ENCODE measurements at regions not wholly inside any gene's neighbourhood (a gene's known extent, or its start where the extent isn't known, plus 50 kb on each side); places are given as distances from the start of the nearest gene placed in this dataset.
A peak's percentile ranks its signal among the peaks of the same experiment; 100 is the strongest.
"Not testable (repeated sequence)": the region's sequence is repeated elsewhere in the genome, so short reads cannot be mapped to it uniquely, and the experiment has no call there.

- not testable (repeated sequence) for DNase-seq
Observed at GRCh38 chr1:147103416-147104155, 68.7 kb downstream of the PRKAB2 start.

GRCh38 chr1:147099192-147099591 is 73.1 kb downstream of the PRKAB2 start:
- DNase-seq = no peak

GRCh38 chr1:147098338-147098973 is 73.8 kb downstream of the PRKAB2 start:
- peak in 1 of 2 experiments; percentile 14 for DNase-seq

GRCh38 chr1:147095691-147096090 is 76.6 kb downstream of the PRKAB2 start:
- DNase-seq = no peak

GRCh38 chr1:147091801-147092200 is 80.5 kb downstream of the PRKAB2 start:
- DNase-seq = no peak

GRCh38 chr1:147089457-147089856 is 82.8 kb downstream of the PRKAB2 start:
- DNase-seq = no peak

GRCh38 chr1:147086129-147086528 is 86.1 kb downstream of the PRKAB2 start:
- DNase-seq = no peak

- DNase-seq = no peak
Observed at GRCh38 chr1:147084273-147085096, 87.8 kb downstream of the PRKAB2 start.

- DNase-seq = no peak
Observed at GRCh38 chr1:147083919-147084272, 88.4 kb downstream of the PRKAB2 start.

- no peak for DNase-seq
Observed at GRCh38 chr1:147080671-147081394, 91.4 kb downstream of the PRKAB2 start.

- DNase-seq = peak; percentile 23 to 35
Observed at GRCh38 chr1:147080006-147080661, 92.1 kb downstream of the PRKAB2 start.

GRCh38 chr1:147079400-147080005 is 92.8 kb downstream of the PRKAB2 start:
- DNase-seq = no peak

GRCh38 chr1:147078606-147079399 is 93.5 kb downstream of the PRKAB2 start:
- DNase-seq = no peak

GRCh38 chr1:147077936-147078605 is 94.2 kb downstream of the PRKAB2 start:
- no peak for DNase-seq

GRCh38 chr1:147077523-147077922 is 94.7 kb downstream of the PRKAB2 start:
- no peak for DNase-seq

- no peak for DNase-seq
Observed at GRCh38 chr1:147077081-147077480, 95.2 kb downstream of the PRKAB2 start.

- no peak for DNase-seq
Observed at GRCh38 chr1:147076442-147076841, 95.8 kb downstream of the PRKAB2 start.

GRCh38 chr1:147072482-147073432 is 99.5 kb downstream of the PRKAB2 start:
- no peak for DNase-seq

GRCh38 chr1:147071142-147071541 is 101.1 kb downstream of the PRKAB2 start:
- DNase-seq = no peak

Data from Kasumi-1 (cell line).